ENCODE measurements at regions not wholly inside any gene's neighbourhood (a gene's known extent, or its start where the extent isn't known, plus 50 kb on each side); places are given as distances from the start of the nearest gene placed in this dataset.
"Not testable (repeated sequence)": the region's sequence is repeated elsewhere in the genome, so short reads cannot be mapped to it uniquely, and the experiment has no call there.

- DNase-seq, result no peak
These were observed 102.9 kb upstream of the RFLNA start for GRCh38 chr12:124191966-124192365.

GRCh38 chr12:124194264-124194892, 100.5 kb upstream of the RFLNA start:
- DNase-seq, result no peak

- DNase-seq, result no peak
These were observed 99.9 kb upstream of the RFLNA start for GRCh38 chr12:124194893-124195566.

- no peak for DNase-seq
These were observed 99.3 kb upstream of the RFLNA start for GRCh38 chr12:124195567-124195942.

GRCh38 chr12:124196236-124196635, 98.7 kb upstream of the RFLNA start:
- no peak for DNase-seq

GRCh38 chr12:124201248-124201647, 93.6 kb upstream of the RFLNA start:
- no peak for DNase-seq

- no peak for DNase-seq
These were observed 91.7 kb upstream of the RFLNA start for GRCh38 chr12:124203176-124203575.

GRCh38 chr12:124205405-124205804, 89.5 kb upstream of the RFLNA start:
- DNase-seq, result no peak

GRCh38 chr12:124207049-124207448, 87.8 kb upstream of the RFLNA start:
- DNase-seq, result no peak

GRCh38 chr12:124207617-124208016, 87.3 kb upstream of the RFLNA start:
- DNase-seq, result no peak

GRCh38 chr12:124208489-124208888, 86.4 kb upstream of the RFLNA start:
- no peak for DNase-seq

GRCh38 chr12:124210991-124211577, 83.8 kb upstream of the RFLNA start:
- no peak for DNase-seq

- DNase-seq, result no peak
These were observed 83.1 kb upstream of the RFLNA start for GRCh38 chr12:124211753-124212152.

GRCh38 chr12:124213666-124214347, 81.1 kb upstream of the RFLNA start:
- DNase-seq, result no peak

GRCh38 chr12:124214574-124214973, 80.3 kb upstream of the RFLNA start:
- no peak for DNase-seq

GRCh38 chr12:124216966-124217365, 77.9 kb upstream of the RFLNA start:
- DNase-seq, result no peak

- no peak for DNase-seq
These were observed 77.2 kb upstream of the RFLNA start for GRCh38 chr12:124217508-124218242.

- DNase-seq, result no peak
These were observed 76.7 kb upstream of the RFLNA start for GRCh38 chr12:124218243-124218560.

GRCh38 chr12:124218650-124219049, 76.2 kb upstream of the RFLNA start:
- not testable (repeated sequence) for DNase-seq

GRCh38 chr12:124222368-124223245, 72.3 kb upstream of the RFLNA start:
- no peak for DNase-seq

- DNase-seq, result peak; percentile 60
These were observed 71.2 kb upstream of the RFLNA start for GRCh38 chr12:124223733-124224138.

GRCh38 chr12:124224535-124225110, 70.3 kb upstream of the RFLNA start:
- no peak for DNase-seq

Data from activated CD4-positive, alpha-beta T cell treated with anti-CD3 and anti-CD28 coated beads for 48 hours (primary cell).